ENCODE measurements at regions not wholly inside any gene's neighbourhood (a gene's known extent, or its start where the extent isn't known, plus 50 kb on each side); places are given as distances from the start of the nearest gene placed in this dataset.
A peak's percentile ranks its signal among the peaks of the same experiment; 100 is the strongest.

GRCh38 chr4:77466430-77466829, 139.2 kb upstream of the CXCL13 start:
- no peak for DNase-seq (ENCODE audit: low read depth)
- no peaks in the 10 kb centered on the region for H3K27me3 ChIP-seq (ENCODE audit: control insufficient read depth, insufficient read depth, low read length)
- no peak for TF ChIP-seq CTCF (IDR thresholded peaks at IDR 0.05; ENCODE audit: insufficient read depth, low read length, severe bottlenecking)
- H3K36me3 ChIP-seq (ENCODE audit: control insufficient read depth, insufficient read depth, low read length) = no peaks in the 10 kb centered on the region
- H3K4me3 ChIP-seq (ENCODE audit: low read depth, low read length) = no peak overlapping the region
- FAIRE-seq = no peak

GRCh38 chr4:77471821-77472495, 133.7 kb upstream of the CXCL13 start:
- no peak for TF ChIP-seq CTCF (IDR thresholded peaks at IDR 0.05; ENCODE audit: insufficient read depth, low read length, severe bottlenecking)

GRCh38 chr4:77473509-77473908, 132.1 kb upstream of the CXCL13 start:
- Histone ChIP-seq H3K36me3 (ENCODE audit: control insufficient read depth, insufficient read depth, low read length) (no peaks in the 10 kb centered on the region), H3K27me3 (ENCODE audit: control insufficient read depth, insufficient read depth, low read length) (no peaks in the 10 kb centered on the region), H3K4me3 (ENCODE audit: low read depth, low read length) (no peak overlapping the region)
- FAIRE-seq (no peak), DNase-seq (ENCODE audit: low read depth) (peak; percentile 50)
- peak; percentile 47 for TF ChIP-seq CTCF (IDR thresholded peaks at IDR 0.05; ENCODE audit: insufficient read depth, low read length, severe bottlenecking)

More at GRCh38 chr4:77471821-77472495, 133.7 kb upstream of the CXCL13 start:
- H3K36me3 ChIP-seq (ENCODE audit: control insufficient read depth, insufficient read depth, low read length) = no peaks in the 10 kb centered on the region
- no peaks in the 10 kb centered on the region for H3K27me3 ChIP-seq (ENCODE audit: control insufficient read depth, insufficient read depth, low read length)
- peak; percentile 77 for FAIRE-seq
- peak; percentile 59 for DNase-seq (ENCODE audit: low read depth)
- H3K4me3 ChIP-seq (ENCODE audit: low read depth, low read length) = no peak overlapping the region

GRCh38 chr4:77481856-77482255, 123.8 kb upstream of the CXCL13 start:
- no peaks in the 10 kb centered on the region for H3K27me3 ChIP-seq (ENCODE audit: control insufficient read depth, insufficient read depth, low read length)
- no peaks in the 10 kb centered on the region for H3K36me3 ChIP-seq (ENCODE audit: control insufficient read depth, insufficient read depth, low read length)
- peak; percentile 89 for FAIRE-seq
- peak; percentile 88 for DNase-seq (ENCODE audit: low read depth)
- no peak for TF ChIP-seq CTCF (IDR thresholded peaks at IDR 0.05; ENCODE audit: insufficient read depth, low read length, severe bottlenecking)
- H3K4me3 ChIP-seq (ENCODE audit: low read depth, low read length) = no peak overlapping the region

- DNase-seq (ENCODE audit: low read depth) = no peak
- Histone ChIP-seq H3K4me3 (ENCODE audit: low read depth, low read length) (no peak overlapping the region), H3K27me3 (ENCODE audit: control insufficient read depth, insufficient read depth, low read length) (no peaks in the 10 kb centered on the region), H3K36me3 (ENCODE audit: control insufficient read depth, insufficient read depth, low read length) (no peaks in the 10 kb centered on the region)
- TF ChIP-seq CTCF (IDR thresholded peaks at IDR 0.05; ENCODE audit: insufficient read depth, low read length, severe bottlenecking) = no peak
- FAIRE-seq = no peak
These were observed 116.7 kb upstream of the CXCL13 start for GRCh38 chr4:77488882-77489281.
